CD8-positive, alpha-beta memory T cell (primary cell): ENCODE measurements at regions not wholly inside any gene's neighbourhood (a gene's known extent, or its start where the extent isn't known, plus 50 kb on each side); places are given as distances from the start of the nearest gene placed in this dataset.
"Not testable (repeated sequence)": the region's sequence is repeated elsewhere in the genome, so short reads cannot be mapped to it uniquely, and the experiment has no call there.

Experiments used
- CTCF ChIA-PET: fragments of 350-600 bp; sonication (Branson Sonifier 250); formaldehyde crosslinking; loops from one replicate; lab custom pipeline; 2021; ENCODE audit warnings: antibody characterized with exemption; lab: Charles Lee
- POLR2A ChIA-PET: fragments of 350-600 bp; sonication (Branson Sonifier 250); formaldehyde crosslinking; loops from one replicate; lab custom pipeline; 2021; ENCODE audit warnings: antibody characterized with exemption; lab: Charles Lee
- DNase-seq, 5 donors: peaks; one replicate each; pipeline versions ENCODE4 v3.0.0 to v3.0.0-alpha.2; 2020 to 2022; ENCODE audit warnings: mixed read lengths in 1 of 5
- H3K27ac ChIP-seq: one replicate; pipeline ENCODE4 v1.7.0; 2013; ENCODE audit warnings: low read depth, mild to moderate bottlenecking, low read length, moderate library complexity
- H3K27me3 ChIP-seq: 2 replicates; pipeline ENCODE4 v1.7.0; 2013; ENCODE audit warnings: low read length, mild to moderate bottlenecking; ENCODE audit not compliant: insufficient read depth, poor library complexity, severe bottlenecking
- H3K36me3 ChIP-seq: 2 replicates; pipeline ENCODE4 v1.7.0; 2013; ENCODE audit warnings: mild to moderate bottlenecking, low read length, moderate library complexity; ENCODE audit not compliant: insufficient read depth
- H3K4me1 ChIP-seq: 2 replicates; pipeline ENCODE4 v1.7.0; 2013; ENCODE audit warnings: mild to moderate bottlenecking, low read length, moderate library complexity; ENCODE audit not compliant: insufficient read depth
- H3K4me3 ChIP-seq: 2 replicates; pipeline ENCODE4 v1.7.0; 2013; ENCODE audit warnings: mild to moderate bottlenecking, low read length
- H3K9me3 ChIP-seq: 2 replicates; pipeline ENCODE4 v1.7.0; 2013; ENCODE audit warnings: mild to moderate bottlenecking, low read length
- H3K27ac Mint-ChIP-seq, 8 donors: one replicate each; pipeline ENCODE4 v1.8.0; 2020 to 2021; ENCODE audit warnings: mixed read lengths in 8 of 8, mild to moderate bottlenecking in 6 of 8, inconsistent platforms in 3 of 8, moderate library complexity in 3 of 8
- H3K27me3 Mint-ChIP-seq, 2 donors: one replicate each; pipeline ENCODE4 v1.8.0; 2020 to 2021; ENCODE audit warnings: mixed read lengths in 2 of 2, mild to moderate bottlenecking in 1 of 2, moderate library complexity in 1 of 2
- H3K36me3 Mint-ChIP-seq, 3 donors: one replicate each; pipeline ENCODE4 v1.8.0; 2020 to 2021; ENCODE audit warnings: mixed read lengths in 3 of 3, inconsistent platforms in 1 of 3, mild to moderate bottlenecking in 1 of 3
- H3K4me1 Mint-ChIP-seq, 3 donors: one replicate each; pipeline ENCODE4 v1.8.0; 2020 to 2021; ENCODE audit warnings: mixed read lengths in 3 of 3, inconsistent platforms in 1 of 3, mild to moderate bottlenecking in 1 of 3
- H3K4me3 Mint-ChIP-seq, 7 donors: one replicate each; pipeline ENCODE4 v1.8.0; 2020 to 2021; ENCODE audit warnings: mixed read lengths in 7 of 7, mild to moderate bottlenecking in 6 of 7, moderate library complexity in 4 of 7, inconsistent platforms in 2 of 7
- H3K9me3 Mint-ChIP-seq, 5 donors: one replicate each; pipeline ENCODE4 v1.8.0; 2020 to 2022; ENCODE audit warnings: mixed read lengths in 5 of 5, mild to moderate bottlenecking in 3 of 5, moderate library complexity in 2 of 5, inconsistent platforms in 1 of 5

GRCh38 chrX:37075892-37076595 is 67.9 kb downstream of the FAM47C start:
- Mint-ChIP-seq H3K9me3 (no peaks in the 10 kb centered on the region), H3K27ac (no peak overlapping the region), H3K4me3 (no peak overlapping the region), H3K36me3 (no peaks in the 10 kb centered on the region), H3K4me1 (no peaks in the 10 kb centered on the region), H3K27me3 (peaks cover 0 to 2% of the 10 kb centered on the region in 2 donors)
- ChIA-PET POLR2A (interaction anchor here (0.8 kb wide), 1 partner anchor 828 kb away, joined by 4 read pairs; no protein-coding TSS in a partner anchor), CTCF (no interaction called here)
- H3K27me3 ChIP-seq = no peaks in the 10 kb centered on the region
- H3K36me3 ChIP-seq = no peaks in the 10 kb centered on the region
- no peaks in the 10 kb centered on the region for H3K9me3 ChIP-seq
- DNase-seq = no peak
- no peaks in the 10 kb centered on the region for H3K4me1 ChIP-seq
- no peak overlapping the region for H3K4me3 ChIP-seq
- no peak overlapping the region for H3K27ac ChIP-seq

DNA sequence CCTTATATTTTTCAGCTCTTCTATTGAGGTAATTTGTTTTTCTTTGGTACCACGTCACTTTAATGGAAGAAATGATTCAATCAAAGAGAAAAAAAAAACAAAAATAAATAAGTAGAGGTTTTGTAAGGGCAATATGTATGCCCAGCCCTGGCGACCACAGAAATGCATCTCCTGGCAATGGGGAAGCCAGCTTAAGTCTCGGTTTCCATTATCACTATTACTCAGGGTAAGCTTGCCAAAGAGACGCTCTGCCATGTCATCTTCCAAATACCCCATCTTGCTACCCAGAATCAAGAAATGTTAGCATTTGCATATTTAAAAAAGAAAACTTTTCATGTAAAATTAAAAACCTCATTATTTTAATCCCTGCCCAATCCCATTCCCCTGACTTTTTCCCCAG is 68.8 kb downstream of the FAM47C start:
- no peak overlapping the region for H3K4me3 Mint-ChIP-seq
- H3K4me1 Mint-ChIP-seq = no peaks in the 10 kb centered on the region
- CTCF ChIA-PET = no interaction called here
- Histone ChIP-seq H3K27ac (no peak overlapping the region), H3K27me3 (no peaks in the 10 kb centered on the region), H3K36me3 (no peaks in the 10 kb centered on the region), H3K4me3 (no peak overlapping the region), H3K9me3 (no peaks in the 10 kb centered on the region), H3K4me1 (no peaks in the 10 kb centered on the region)
- no peaks in the 10 kb centered on the region for H3K36me3 Mint-ChIP-seq
- no peak for DNase-seq
- H3K27me3 Mint-ChIP-seq = peaks cover 0 to 2% of the 10 kb centered on the region in 2 donors
- POLR2A ChIA-PET = no interaction called here
- no peak overlapping the region for H3K27ac Mint-ChIP-seq
- no peaks in the 10 kb centered on the region for H3K9me3 Mint-ChIP-seq

- peaks cover 0 to 2% of the 10 kb centered on the region in 2 donors for H3K27me3 Mint-ChIP-seq
- H3K4me1 Mint-ChIP-seq = no peaks in the 10 kb centered on the region
- no peaks in the 10 kb centered on the region for H3K27me3 ChIP-seq
- H3K36me3 ChIP-seq = no peaks in the 10 kb centered on the region
- ChIA-PET CTCF (no interaction called here), POLR2A (no interaction called here)
- no peaks in the 10 kb centered on the region for H3K9me3 Mint-ChIP-seq
- no peaks in the 10 kb centered on the region for H3K36me3 Mint-ChIP-seq
- H3K27ac ChIP-seq = no peak overlapping the region
- no peak overlapping the region for H3K27ac Mint-ChIP-seq
- H3K4me1 ChIP-seq = no peaks in the 10 kb centered on the region
- H3K9me3 ChIP-seq = no peaks in the 10 kb centered on the region
- DNase-seq = no peak
- H3K4me3 ChIP-seq = no peak overlapping the region
- peak overlapping the region in 1 of 7 donors; percentile 3 for H3K4me3 Mint-ChIP-seq
These were observed 69.7 kb downstream of the FAM47C start for GRCh38 chrX:37077646-37078433.

DNA sequence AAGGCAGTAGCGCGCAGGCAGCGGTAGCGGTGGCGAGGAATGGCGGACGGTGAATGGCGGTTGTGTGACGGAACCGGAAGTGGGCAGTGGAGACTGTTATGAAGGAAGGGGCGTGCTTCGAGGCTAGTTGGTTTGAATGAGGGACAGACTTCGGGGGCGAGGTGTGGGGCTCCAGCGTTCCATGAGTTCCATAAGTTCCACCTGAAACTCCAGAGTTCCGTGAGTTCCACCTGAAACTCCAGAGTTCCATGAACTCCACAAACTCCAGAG is 70.2 kb downstream of the FAM47C start:
- no peaks in the 10 kb centered on the region for H3K36me3 Mint-ChIP-seq
- H3K36me3 ChIP-seq = no peaks in the 10 kb centered on the region
- H3K27ac Mint-ChIP-seq = no peak overlapping the region
- H3K4me1 ChIP-seq = no peaks in the 10 kb centered on the region
- ChIA-PET CTCF (no interaction called here), POLR2A (no interaction called here)
- H3K27me3 Mint-ChIP-seq = peaks cover 0 to 2% of the 10 kb centered on the region in 2 donors
- no peaks in the 10 kb centered on the region for H3K9me3 Mint-ChIP-seq
- H3K4me3 ChIP-seq = no peak overlapping the region
- DNase-seq = no peak
- no peaks in the 10 kb centered on the region for H3K9me3 ChIP-seq
- no peak overlapping the region for H3K4me3 Mint-ChIP-seq
- no peaks in the 10 kb centered on the region for H3K27me3 ChIP-seq
- H3K4me1 Mint-ChIP-seq = no peaks in the 10 kb centered on the region
- H3K27ac ChIP-seq = no peak overlapping the region

GRCh38 chrX:37083880-37084279 is 75.7 kb downstream of the FAM47C start:
- ChIA-PET CTCF (no interaction called here), POLR2A (no interaction called here)
- Mint-ChIP-seq H3K4me1 (no peaks in the 10 kb centered on the region), H3K27ac (no peak overlapping the region), H3K9me3 (no peaks in the 10 kb centered on the region), H3K4me3 (no peak overlapping the region), H3K36me3 (no peaks in the 10 kb centered on the region), H3K27me3 (peaks cover 0 to 2% of the 10 kb centered on the region in 2 donors)
- Histone ChIP-seq H3K36me3 (no peaks in the 10 kb centered on the region), H3K4me3 (no peak overlapping the region), H3K27ac (no peak overlapping the region), H3K9me3 (no peaks in the 10 kb centered on the region), H3K27me3 (no peaks in the 10 kb centered on the region), H3K4me1 (no peaks in the 10 kb centered on the region)
- no peak for DNase-seq

- H3K27me3 Mint-ChIP-seq, H3K4me3 ChIP-seq, H3K27ac ChIP-seq, H3K27me3 ChIP-seq, DNase-seq, CTCF ChIA-PET, H3K9me3 ChIP-seq, H3K27ac Mint-ChIP-seq, H3K4me1 Mint-ChIP-seq, H3K4me1 ChIP-seq, POLR2A ChIA-PET, H3K36me3 Mint-ChIP-seq, H3K36me3 ChIP-seq, H3K9me3 Mint-ChIP-seq, H3K4me3 Mint-ChIP-seq: not testable (repeated sequence)
These were observed 77.5 kb downstream of the FAM47C start for GRCh38 chrX:37085699-37086098.

GRCh38 chrX:37086820-37087219 is 78.7 kb downstream of the FAM47C start:
- H3K27ac ChIP-seq, H3K36me3 ChIP-seq, DNase-seq, H3K27me3 ChIP-seq, H3K9me3 ChIP-seq, H3K27me3 Mint-ChIP-seq, H3K4me3 ChIP-seq, H3K36me3 Mint-ChIP-seq, CTCF ChIA-PET, POLR2A ChIA-PET, H3K4me1 Mint-ChIP-seq, H3K27ac Mint-ChIP-seq, H3K4me1 ChIP-seq, H3K9me3 Mint-ChIP-seq, H3K4me3 Mint-ChIP-seq: not testable (repeated sequence)

GRCh38 chrX:37087875-37088274 is 79.7 kb downstream of the FAM47C start:
- H3K4me3 Mint-ChIP-seq, H3K27me3 ChIP-seq, H3K27ac Mint-ChIP-seq, H3K36me3 Mint-ChIP-seq, H3K9me3 Mint-ChIP-seq, CTCF ChIA-PET, H3K27ac ChIP-seq, POLR2A ChIA-PET, DNase-seq, H3K9me3 ChIP-seq, H3K36me3 ChIP-seq, H3K27me3 Mint-ChIP-seq, H3K4me1 ChIP-seq, H3K4me1 Mint-ChIP-seq, H3K4me3 ChIP-seq: not testable (repeated sequence)
